Neural progenitor cell (in vitro differentiated cells): ENCODE measurements at regions not wholly inside any gene's neighbourhood (a gene's known extent, or its start where the extent isn't known, plus 50 kb on each side); places are given as distances from the start of the nearest gene placed in this dataset.

ENCODE experiments used
- DNase-seq: peaks from one replicate; pipeline ENCODE4 v3.0.0-alpha.2; 2016; ENCODE audit warnings: low spot score
- H2AFZ ChIP-seq: fragments of 200-600 bp; sonication (generic); replicated peaks from 2 replicates; pipeline ENCODE4 v1.6.1; 2016; ENCODE audit warnings: antibody characterized with exemption
- H3F3A ChIP-seq: fragments of 200-600 bp; sonication (generic); 2 replicates; pipeline ENCODE4 v1.6.1; 2016; ENCODE audit warnings: antibody characterized with exemption, low read depth
- H3K27ac ChIP-seq: fragments of 200-600 bp; sonication (generic); 2 replicates; pipeline ENCODE4 v1.5.1; 2016; ENCODE audit warnings: mild to moderate bottlenecking
- H3K27me3 ChIP-seq: fragments of 200-600 bp; sonication (generic); 2 replicates; pipeline ENCODE4 v1.6.1; 2016; ENCODE audit warnings: mild to moderate bottlenecking, moderate library complexity
- H3K36me3 ChIP-seq: fragments of 200-600 bp; sonication (generic); 2 replicates; pipeline ENCODE4 v1.5.1; 2016
- H3K4me1 ChIP-seq: fragments of 200-600 bp; sonication (generic); 2 replicates; pipeline ENCODE4 v1.6.1; 2016; ENCODE audit warnings: mixed run types
- H3K4me2 ChIP-seq: fragments of 200-600 bp; sonication (generic); 2 replicates; pipeline ENCODE4 v1.6.1; 2016
- H3K4me3 ChIP-seq: fragments of 200-600 bp; sonication (generic); 2 replicates; pipeline ENCODE4 v1.5.1; 2016
- H3K79me2 ChIP-seq: fragments of 200-600 bp; sonication (generic); 2 replicates; pipeline ENCODE4 v1.6.1; 2016; ENCODE audit warnings: low read depth
- H3K9ac ChIP-seq: fragments of 200-600 bp; sonication (generic); 2 replicates; pipeline ENCODE4 v1.6.1; 2016
- H3K9me3 ChIP-seq: fragments of 200-600 bp; sonication (generic); 2 replicates; pipeline ENCODE4 v1.5.1; 2016; ENCODE audit warnings: low read depth
- H4K20me1 ChIP-seq: fragments of 200-600 bp; sonication (generic); 2 replicates; pipeline ENCODE4 v1.6.1; 2016; ENCODE audit warnings: low read depth
- H3K27ac Mint-ChIP-seq: 3 replicates; pipeline ENCODE4 v1.8.0; 2021; ENCODE audit warnings: mixed read lengths
- H3K27me3 Mint-ChIP-seq: 2 replicates; pipeline ENCODE4 v1.8.0; 2022; ENCODE audit warnings: low read depth, mild to moderate bottlenecking, inconsistent platforms, moderate library complexity, mixed read lengths; ENCODE audit not compliant: insufficient read depth
- H3K36me3 Mint-ChIP-seq: 3 replicates; pipeline ENCODE4 v1.8.0; 2021; ENCODE audit warnings: mixed read lengths
- H3K4me1 Mint-ChIP-seq: 3 replicates; pipeline ENCODE4 v1.8.0; 2021; ENCODE audit warnings: mixed read lengths
- H3K4me3 Mint-ChIP-seq: 3 replicates; pipeline ENCODE4 v1.8.0; 2021; ENCODE audit warnings: mild to moderate bottlenecking, moderate library complexity, mixed read lengths
- H3K9me3 Mint-ChIP-seq: 3 replicates; pipeline ENCODE4 v1.8.0; 2020; ENCODE audit warnings: mixed read lengths
- CTCF ChIP-seq: fragments of 200-600 bp; sonication (generic); IDR thresholded peaks from 2 replicates; pipeline ENCODE4 v1.5.1; 2017; ENCODE audit warnings: antibody characterized with exemption, mild to moderate bottlenecking
- EZH2 ChIP-seq: fragments of 200-600 bp; sonication (generic); IDR thresholded peaks from 2 replicates; pipeline ENCODE4 v1.6.1; 2017; ENCODE audit warnings: antibody characterized with exemption, mild to moderate bottlenecking, moderate library complexity
- EZH2phosphoT487 ChIP-seq: fragments of 200-600 bp; sonication (generic); IDR thresholded peaks from 2 replicates; pipeline ENCODE4 v1.6.1; 2017; ENCODE audit warnings: antibody characterized with exemption

- Histone ChIP-seq H3F3A (no peaks in the 10 kb centered on the region), H3K27me3 (no peaks in the 10 kb centered on the region), H2AFZ (no peak overlapping the region), H3K9ac (no peak overlapping the region), H3K4me2 (no peak overlapping the region), H4K20me1 (peaks cover 25% of the 10 kb centered on the region), H3K4me3 (no peak overlapping the region), H3K27ac (no peak overlapping the region), H3K4me1 (no peaks in the 10 kb centered on the region), H3K79me2 (peaks cover 96% of the 10 kb centered on the region), H3K9me3 (no peaks in the 10 kb centered on the region), H3K36me3 (no peaks in the 10 kb centered on the region)
- H3K4me3 Mint-ChIP-seq: no peak overlapping the region
- peaks cover 31% of the 10 kb centered on the region for H3K36me3 Mint-ChIP-seq
- H3K9me3 Mint-ChIP-seq: peaks cover 10% of the 10 kb centered on the region
- no peak overlapping the region for H3K27ac Mint-ChIP-seq
- DNase-seq: no peak
- TF ChIP-seq EZH2: no peak
- no peak for TF ChIP-seq CTCF
- TF ChIP-seq EZH2phosphoT487: no peak
- H3K4me1 Mint-ChIP-seq: no peaks in the 10 kb centered on the region
- no peaks in the 10 kb centered on the region for H3K27me3 Mint-ChIP-seq
These were observed 432.6 kb downstream of the PCNX1 start for GRCh38 chr14:71339650-71340415.

GRCh38 chr14:71341156-71341555 is 433.9 kb downstream of the PCNX1 start:
- H3K79me2 ChIP-seq: peaks cover 96% of the 10 kb centered on the region
- H2AFZ ChIP-seq: no peak overlapping the region
- no peak overlapping the region for H3K4me3 ChIP-seq
- no peak for TF ChIP-seq CTCF
- no peak for TF ChIP-seq EZH2
- no peak for TF ChIP-seq EZH2phosphoT487
- Mint-ChIP-seq H3K4me3 (no peak overlapping the region), H3K27me3 (no peaks in the 10 kb centered on the region), H3K36me3 (peaks cover 36% of the 10 kb centered on the region), H3K4me1 (no peaks in the 10 kb centered on the region), H3K9me3 (peaks cover 15% of the 10 kb centered on the region), H3K27ac (peak overlapping the region; percentile 18)
- no peak overlapping the region for H3K27ac ChIP-seq
- H3F3A ChIP-seq: no peaks in the 10 kb centered on the region
- H3K9me3 ChIP-seq: no peaks in the 10 kb centered on the region
- H3K4me2 ChIP-seq: no peak overlapping the region
- no peaks in the 10 kb centered on the region for H3K4me1 ChIP-seq
- DNase-seq: no peak
- no peaks in the 10 kb centered on the region for H3K27me3 ChIP-seq
- peaks cover 28% of the 10 kb centered on the region for H4K20me1 ChIP-seq
- H3K9ac ChIP-seq: no peak overlapping the region
- no peaks in the 10 kb centered on the region for H3K36me3 ChIP-seq

- TF ChIP-seq EZH2phosphoT487: no peak
- TF ChIP-seq CTCF: no peak
- TF ChIP-seq EZH2: no peak
- no peaks in the 10 kb centered on the region for H3K9me3 ChIP-seq
- peaks cover 16% of the 10 kb centered on the region for H3K9me3 Mint-ChIP-seq
- peaks cover 28% of the 10 kb centered on the region for H4K20me1 ChIP-seq
- no peak for DNase-seq
- no peak overlapping the region for H3K4me3 Mint-ChIP-seq
- H3K27ac Mint-ChIP-seq: no peak overlapping the region
- H3K9ac ChIP-seq: no peak overlapping the region
- no peak overlapping the region for H3K4me3 ChIP-seq
- H2AFZ ChIP-seq: no peak overlapping the region
- H3K27me3 Mint-ChIP-seq: no peaks in the 10 kb centered on the region
- no peaks in the 10 kb centered on the region for H3K27me3 ChIP-seq
- no peak overlapping the region for H3K27ac ChIP-seq
- H3K4me1 ChIP-seq: no peaks in the 10 kb centered on the region
- H3K4me1 Mint-ChIP-seq: no peaks in the 10 kb centered on the region
- peaks cover 96% of the 10 kb centered on the region for H3K79me2 ChIP-seq
- no peak overlapping the region for H3K4me2 ChIP-seq
- no peaks in the 10 kb centered on the region for H3K36me3 ChIP-seq
- no peaks in the 10 kb centered on the region for H3F3A ChIP-seq
- peaks cover 40% of the 10 kb centered on the region for H3K36me3 Mint-ChIP-seq
These were observed 436.5 kb downstream of the PCNX1 start for GRCh38 chr14:71343724-71344123.
